Hypothalamus (tissue), 51 donors: ENCODE measurements at regions not wholly inside any gene's neighbourhood (a gene's known extent, or its start where the extent isn't known, plus 50 kb on each side); places are given as distances from the start of the nearest gene placed in this dataset.
"Not testable (repeated sequence)": the region's sequence is repeated elsewhere in the genome, so short reads cannot be mapped to it uniquely, and the experiment has no call there.

Source experiments
- DNase-seq, 51 donors: peaks; one replicate each; lab custom pipeline; 2025; lab: John Stamatoyannopoulos, UW

DNA sequence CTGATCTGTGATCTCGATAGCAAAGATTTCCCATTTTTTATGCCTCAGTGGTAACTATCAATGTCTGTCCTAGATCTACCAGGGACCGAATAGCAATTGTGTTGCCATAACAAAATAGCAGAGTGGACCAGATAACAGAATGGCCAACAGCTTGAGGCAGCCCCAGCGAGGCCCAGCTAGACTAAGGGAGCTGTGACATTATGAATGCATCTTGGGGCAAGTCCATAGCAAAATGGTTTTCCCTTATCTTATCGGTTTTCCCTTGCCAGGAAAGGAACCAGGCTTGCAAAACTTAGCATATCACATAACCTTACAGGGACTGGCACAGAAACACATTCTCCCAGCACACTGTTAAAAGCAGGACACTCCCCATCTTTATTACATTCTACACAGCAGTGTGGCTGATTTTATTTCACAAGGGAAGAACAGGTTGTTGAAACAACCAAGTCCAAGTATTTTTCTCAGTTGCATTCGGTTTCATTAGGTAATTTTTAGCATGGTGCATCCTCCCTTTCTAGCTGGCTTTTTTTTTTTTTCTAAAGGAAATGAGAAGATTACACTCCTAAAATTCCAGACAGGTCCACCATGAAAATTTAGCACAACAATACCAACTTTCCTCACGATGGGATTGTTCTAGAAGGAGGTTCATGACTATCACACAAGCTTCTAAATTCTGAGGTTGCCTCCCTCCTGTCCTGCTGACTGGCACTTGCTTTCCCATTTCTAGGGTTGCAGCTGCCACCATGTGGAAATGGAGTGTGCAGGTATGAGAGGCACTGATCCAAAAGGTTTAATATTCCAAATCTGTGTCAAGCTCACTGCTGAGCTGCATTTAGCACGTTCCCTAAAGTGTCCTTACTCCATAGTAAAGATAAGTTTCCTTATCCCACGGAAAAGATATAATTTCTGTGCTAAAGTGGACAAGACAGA, 97.0 kb upstream of the SLC35G4 start:
- DNase-seq: no peak

DNA sequence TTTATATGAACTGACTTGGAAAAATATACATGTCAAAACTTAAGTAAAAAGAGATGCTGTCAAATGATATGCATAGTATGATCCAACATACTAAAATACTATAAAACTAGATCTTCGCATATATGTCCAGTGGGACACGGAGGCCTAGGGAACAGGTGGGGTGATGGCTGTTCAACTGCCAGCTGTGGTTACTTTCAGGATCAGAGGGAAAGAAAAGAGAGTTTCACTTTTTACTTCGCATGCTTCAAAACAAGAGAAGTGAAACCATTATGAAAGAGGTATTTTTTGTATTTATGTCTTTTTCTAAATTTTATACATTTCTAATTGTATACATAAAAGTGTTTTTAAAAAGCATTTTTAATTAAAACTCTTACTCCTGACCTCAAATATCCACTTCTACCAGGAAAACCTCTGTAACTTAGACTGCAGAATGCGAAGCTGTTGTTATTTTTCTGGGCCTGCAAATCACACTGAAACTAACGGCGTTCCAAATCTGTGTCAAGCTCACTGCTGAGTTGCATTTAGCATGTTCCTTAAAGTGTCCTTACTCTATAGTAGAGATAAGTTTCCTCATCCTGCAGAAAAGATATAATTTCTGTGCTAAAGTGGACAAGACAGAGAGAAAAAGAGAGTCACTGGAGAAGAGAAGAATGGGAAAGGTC, 97.8 kb upstream of the SLC35G4 start:
- DNase-seq: no peak

GRCh38 chr18:11506856-11507255, 102.5 kb upstream of the SLC35G4 start:
- no peak for DNase-seq

- DNase-seq: no peak
These were observed 103.4 kb upstream of the SLC35G4 start for GRCh38 chr18:11505993-11506392.

DNA sequence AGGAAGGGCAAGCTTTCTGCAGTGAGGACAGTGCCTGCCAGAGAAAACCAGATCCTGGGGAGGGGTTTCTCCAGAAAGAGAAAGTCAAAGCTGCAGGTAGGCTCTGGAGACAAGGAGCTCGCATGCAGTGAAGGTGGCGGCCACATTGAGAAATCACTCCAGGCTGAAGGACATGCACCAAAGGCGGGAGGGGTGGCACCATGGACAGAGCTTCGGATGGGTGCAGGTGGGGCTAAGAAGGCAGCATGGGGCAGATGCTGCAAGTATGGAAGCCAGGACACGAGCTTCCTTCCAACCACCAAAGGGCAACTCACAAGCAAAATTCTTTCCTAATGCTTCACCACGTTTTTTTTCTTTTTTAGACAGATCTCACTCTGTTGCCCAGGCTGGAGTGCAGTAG, 104.4 kb upstream of the SLC35G4 start:
- DNase-seq: no peak

GRCh38 chr18:11502368-11502767, 107.0 kb upstream of the SLC35G4 start:
- DNase-seq: no peak

DNA sequence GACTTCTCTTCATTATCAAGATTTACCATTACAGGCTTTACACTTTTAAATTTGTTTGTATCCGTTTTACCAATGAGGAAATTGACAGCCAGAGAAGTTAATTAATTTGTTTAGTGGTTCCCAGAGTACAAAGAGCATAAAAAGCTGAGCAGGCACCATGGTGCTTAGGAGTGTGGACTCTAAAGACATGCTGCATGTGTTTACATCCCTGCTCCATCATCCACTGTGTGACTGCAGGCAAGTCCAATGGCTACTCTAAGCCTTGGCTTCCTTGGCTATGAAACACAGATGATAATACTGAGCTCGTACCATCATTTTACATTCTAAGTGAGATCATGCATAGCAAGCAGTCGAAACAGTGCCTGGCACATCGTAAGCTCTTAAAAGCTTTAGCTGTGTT, 108.0 kb upstream of the SLC35G4 start:
- no peak for DNase-seq

- DNase-seq: peak in 1 of 51 donors; percentile 11
These were observed 109.0 kb upstream of the SLC35G4 start for GRCh38 chr18:11500153-11501122.

DNA sequence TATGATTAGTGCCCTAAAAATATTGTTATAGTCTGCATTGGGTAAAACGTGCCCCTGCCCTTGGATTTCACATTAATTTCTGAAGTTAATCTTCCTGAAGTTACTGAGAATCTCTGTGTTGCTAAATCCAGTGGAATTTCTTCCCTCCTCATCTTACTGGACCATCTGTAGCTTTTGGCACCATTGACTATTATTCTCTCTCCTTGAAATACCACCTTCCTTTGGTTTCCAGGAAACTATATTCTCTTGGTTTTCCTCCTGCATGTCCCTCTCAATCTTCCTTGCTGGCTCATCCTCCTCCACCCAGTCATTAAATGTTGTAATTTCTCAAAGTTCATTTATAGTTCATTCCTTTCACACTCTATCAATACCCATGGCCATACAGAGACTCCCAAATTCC, 110.6 kb upstream of the SLC35G4 start:
- no peak for DNase-seq

GRCh38 chr18:11497585-11497984, 111.8 kb upstream of the SLC35G4 start:
- no peak for DNase-seq

- peak in 1 of 51 donors; percentile 2 for DNase-seq
These were observed 112.7 kb upstream of the SLC35G4 start for GRCh38 chr18:11496526-11497172.

DNA sequence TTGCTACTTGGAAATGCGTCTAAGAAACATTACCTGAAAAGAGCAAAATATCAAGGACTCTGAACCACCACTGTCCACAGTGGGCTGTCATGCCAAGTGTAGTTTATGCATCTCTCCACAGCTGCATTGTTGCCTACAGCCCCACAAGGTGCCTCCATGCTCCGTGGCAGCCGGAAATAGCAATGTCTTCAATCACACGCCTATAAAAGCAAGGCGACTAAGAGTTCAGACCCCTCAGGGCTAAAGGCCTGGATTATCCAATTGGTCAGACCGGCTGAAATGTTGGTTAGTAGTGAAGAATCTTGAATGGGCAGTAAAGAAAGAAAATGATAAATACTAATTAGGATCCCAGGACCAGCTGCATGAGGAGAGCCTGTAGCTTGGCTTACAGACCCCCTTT, 114.0 kb upstream of the SLC35G4 start:
- no peak for DNase-seq

GRCh38 chr18:11494107-11494506, 115.3 kb upstream of the SLC35G4 start:
- no peak for DNase-seq

GRCh38 chr18:11489266-11489899, 120.0 kb upstream of the SLC35G4 start:
- no peak for DNase-seq

DNA sequence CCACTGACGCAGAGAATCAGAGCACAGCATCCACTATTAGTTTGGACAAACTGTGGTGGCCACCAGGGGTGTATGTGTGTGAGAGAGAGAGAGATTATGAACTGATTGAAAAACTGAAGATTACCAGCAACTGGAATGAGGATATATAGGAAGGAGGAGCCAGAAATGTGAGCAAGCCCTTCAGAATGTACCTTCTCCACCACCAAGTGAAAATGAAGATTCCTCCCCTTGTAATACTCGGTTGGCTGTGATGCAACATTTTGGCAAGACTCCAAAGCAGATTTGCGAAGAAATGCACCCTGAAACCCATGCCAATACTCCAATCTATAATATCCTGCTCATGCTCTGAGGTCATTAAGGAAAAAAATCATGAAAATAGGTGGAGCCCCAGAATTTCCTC, 121.2 kb upstream of the SLC35G4 start:
- DNase-seq: no peak

DNA sequence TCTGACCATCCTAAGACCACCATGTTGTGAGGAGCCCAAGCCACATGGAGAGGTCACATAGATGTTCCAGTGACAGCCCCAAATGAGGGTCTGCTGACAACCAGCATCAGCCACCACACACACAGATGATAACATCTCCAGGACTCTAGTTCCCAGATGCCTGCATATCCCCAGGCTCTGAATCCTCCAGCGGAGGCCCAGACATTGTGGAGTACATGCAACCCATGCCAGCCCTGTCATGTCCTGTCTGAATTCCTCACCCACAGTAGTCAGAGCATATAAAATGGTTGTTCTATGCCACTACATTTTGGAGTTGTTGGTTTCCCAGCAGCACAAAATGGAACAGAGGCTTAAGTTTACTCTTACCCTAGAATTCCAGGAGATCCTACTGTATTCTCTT, 122.0 kb upstream of the SLC35G4 start:
- DNase-seq: no peak

DNA sequence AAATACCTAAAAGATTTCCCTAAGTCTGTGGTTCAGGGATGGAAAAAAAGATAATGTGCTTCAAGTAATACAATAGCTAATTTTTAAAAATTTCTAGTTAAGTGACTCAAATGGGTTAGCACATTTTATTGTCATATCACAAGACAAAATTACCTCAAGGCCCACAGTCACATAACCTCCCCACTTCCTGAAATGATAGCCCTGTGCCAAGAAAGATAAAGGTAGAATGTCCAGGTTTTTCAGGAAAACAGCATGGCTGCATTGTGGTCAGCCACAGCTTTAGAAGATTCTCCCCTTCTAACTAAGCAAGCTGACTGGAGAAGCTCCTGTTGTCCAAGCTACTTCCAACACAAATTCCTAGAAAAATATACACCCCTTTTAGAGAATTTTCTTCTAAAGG, 127.1 kb upstream of the SLC35G4 start:
- DNase-seq: no peak

DNA sequence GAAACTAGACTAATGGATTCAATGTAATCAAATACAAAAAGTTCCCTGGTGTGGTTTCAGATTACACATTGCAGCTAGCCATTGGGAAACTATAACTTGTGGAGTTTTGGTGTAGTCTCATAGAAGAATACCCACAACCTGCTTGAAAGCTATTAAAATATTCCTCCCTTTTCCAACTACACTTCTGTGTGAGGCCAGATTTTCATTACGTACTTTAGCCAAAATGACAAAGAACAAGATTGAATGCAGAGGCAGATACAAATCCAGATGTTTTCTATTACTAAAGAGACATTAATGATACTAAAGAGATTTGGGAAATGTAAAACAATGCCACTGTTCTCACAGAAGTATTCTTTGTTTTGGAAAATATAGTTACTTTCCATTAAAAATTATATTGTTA, 128.7 kb upstream of the SLC35G4 start:
- DNase-seq: no peak

DNA sequence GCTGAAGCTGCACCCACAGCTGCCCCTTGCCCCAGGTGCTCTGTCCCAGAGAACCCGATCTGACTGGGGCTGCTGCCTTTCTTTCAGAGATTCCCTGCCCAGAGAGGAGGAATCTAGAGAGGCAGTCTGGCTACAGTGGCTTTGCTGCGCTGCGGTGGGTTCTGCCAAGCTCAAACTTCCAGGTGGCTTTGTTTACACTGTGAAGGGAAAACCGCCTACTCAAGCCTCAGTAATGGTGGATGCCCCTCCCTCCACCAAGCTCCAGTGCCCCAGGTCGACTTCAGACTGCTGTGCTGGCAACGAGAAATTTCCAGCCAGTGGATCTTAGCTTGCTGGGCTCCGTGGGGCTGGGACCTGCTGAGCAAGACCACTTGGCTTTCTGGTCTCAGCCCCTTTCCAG, 130.4 kb upstream of the SLC35G4 start:
- DNase-seq: not testable (repeated sequence)

DNA sequence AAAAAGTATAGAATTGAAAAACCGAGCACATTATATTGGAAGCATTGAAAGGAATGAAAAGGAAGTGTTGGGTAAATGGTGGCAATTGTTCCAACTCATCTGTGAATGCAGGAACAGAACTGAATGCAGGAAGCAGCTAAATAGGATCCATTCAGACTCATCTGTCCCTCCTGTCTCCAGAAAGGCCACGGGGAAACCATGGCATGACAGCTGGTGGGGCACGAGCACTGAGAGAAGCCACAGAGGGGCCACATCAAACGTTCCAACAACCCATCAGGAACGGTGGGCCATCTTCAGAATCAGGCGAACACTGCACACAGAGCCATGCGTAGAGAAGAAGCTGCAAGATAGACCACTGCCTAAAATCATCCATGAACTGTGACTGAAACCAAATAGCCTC, 138.5 kb upstream of the SLC35G4 start:
- peak in 1 of 51 donors; percentile 8 for DNase-seq
